Cardiac muscle cell (in vitro differentiated cells and primary cell): ENCODE measurements at regions not wholly inside any gene's neighbourhood (a gene's known extent, or its start where the extent isn't known, plus 50 kb on each side); places are given as distances from the start of the nearest gene placed in this dataset.

Experiments used
- DNase-seq, 2 donors: peaks; one replicate each; pipeline versions ENCODE4 v3.0.0 to v3.0.0-alpha.2; 2010 to 2017; ENCODE audit warnings: low read depth in 1 of 2, low spot score in 1 of 2
- H3K27ac ChIP-seq: fragments of 200-600 bp; sonication (generic); 2 replicates; pipeline ENCODE4 v1.5.1; 2016
- H3K27me3 ChIP-seq: fragments of 200-600 bp; sonication (generic); 2 replicates; pipeline ENCODE4 v1.6.0; 2016; ENCODE audit warnings: control low read depth
- H3K36me3 ChIP-seq: fragments of 200-600 bp; sonication (generic); 2 replicates; pipeline ENCODE4 v1.5.1; 2016; ENCODE audit warnings: control low read depth
- H3K4me1 ChIP-seq: fragments of 200-600 bp; sonication (generic); 2 replicates; pipeline ENCODE4 v1.8.1; 2017; ENCODE audit warnings: low read depth, mild to moderate bottlenecking, mixed run types
- H3K4me3 ChIP-seq: fragments of 200-600 bp; sonication (generic); 2 replicates; pipeline ENCODE4 v1.5.1; 2016; ENCODE audit warnings: mild to moderate bottlenecking
- H3K9me3 ChIP-seq: fragments of 200-600 bp; sonication (generic); 2 replicates; pipeline ENCODE4 v1.5.1; 2017; ENCODE audit warnings: low read depth, mild to moderate bottlenecking, control low read depth
- TF ChIP-seq, protein P1 (sequence below): IDR thresholded peaks from 2 replicates; pipeline ENCODE4 v1.5.1; 2012; ENCODE audit warnings: low read depth, mild to moderate bottlenecking, low read length

DNA sequence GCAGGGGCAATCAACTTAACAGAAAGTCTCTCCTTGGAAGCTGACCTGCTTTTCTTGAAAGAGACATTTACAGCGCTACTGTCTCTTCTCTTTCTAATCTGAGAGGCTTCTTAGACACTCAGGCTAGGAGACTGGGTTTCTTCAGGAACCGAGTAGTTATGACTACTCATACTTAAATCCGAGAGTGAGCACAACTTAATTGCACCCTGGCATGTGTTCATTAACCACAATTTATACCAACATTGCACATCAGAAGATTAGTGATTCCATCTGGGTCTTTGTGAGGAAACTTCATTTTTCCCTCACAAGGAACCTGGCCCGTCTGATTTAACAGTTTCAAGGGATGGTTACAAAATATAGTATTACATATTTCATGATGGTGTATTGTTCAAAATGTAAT, 176.9 kb downstream of the UBE2E3 start:
- TF ChIP-seq, protein P1, sequence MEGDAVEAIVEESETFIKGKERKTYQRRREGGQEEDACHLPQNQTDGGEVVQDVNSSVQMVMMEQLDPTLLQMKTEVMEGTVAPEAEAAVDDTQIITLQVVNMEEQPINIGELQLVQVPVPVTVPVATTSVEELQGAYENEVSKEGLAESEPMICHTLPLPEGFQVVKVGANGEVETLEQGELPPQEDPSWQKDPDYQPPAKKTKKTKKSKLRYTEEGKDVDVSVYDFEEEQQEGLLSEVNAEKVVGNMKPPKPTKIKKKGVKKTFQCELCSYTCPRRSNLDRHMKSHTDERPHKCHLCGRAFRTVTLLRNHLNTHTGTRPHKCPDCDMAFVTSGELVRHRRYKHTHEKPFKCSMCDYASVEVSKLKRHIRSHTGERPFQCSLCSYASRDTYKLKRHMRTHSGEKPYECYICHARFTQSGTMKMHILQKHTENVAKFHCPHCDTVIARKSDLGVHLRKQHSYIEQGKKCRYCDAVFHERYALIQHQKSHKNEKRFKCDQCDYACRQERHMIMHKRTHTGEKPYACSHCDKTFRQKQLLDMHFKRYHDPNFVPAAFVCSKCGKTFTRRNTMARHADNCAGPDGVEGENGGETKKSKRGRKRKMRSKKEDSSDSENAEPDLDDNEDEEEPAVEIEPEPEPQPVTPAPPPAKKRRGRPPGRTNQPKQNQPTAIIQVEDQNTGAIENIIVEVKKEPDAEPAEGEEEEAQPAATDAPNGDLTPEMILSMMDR, result no peak
- Histone ChIP-seq H3K36me3 (no peaks in the 10 kb centered on the region), H3K9me3 (no peaks in the 10 kb centered on the region), H3K4me3 (no peak overlapping the region), H3K27ac (no peak overlapping the region), H3K4me1 (no peaks in the 10 kb centered on the region), H3K27me3 (no peaks in the 10 kb centered on the region)
- no peak for DNase-seq

- H3K27ac ChIP-seq, result no peak overlapping the region
- no peaks in the 10 kb centered on the region for H3K27me3 ChIP-seq
- H3K4me1 ChIP-seq, result no peaks in the 10 kb centered on the region
- no peak overlapping the region for H3K4me3 ChIP-seq
- H3K36me3 ChIP-seq, result no peaks in the 10 kb centered on the region
- H3K9me3 ChIP-seq, result no peaks in the 10 kb centered on the region
- no peak for DNase-seq
- TF ChIP-seq, protein P1, result no peak
Measured at GRCh38 chr2:181158427-181158826, 178.0 kb downstream of the UBE2E3 start.

DNA sequence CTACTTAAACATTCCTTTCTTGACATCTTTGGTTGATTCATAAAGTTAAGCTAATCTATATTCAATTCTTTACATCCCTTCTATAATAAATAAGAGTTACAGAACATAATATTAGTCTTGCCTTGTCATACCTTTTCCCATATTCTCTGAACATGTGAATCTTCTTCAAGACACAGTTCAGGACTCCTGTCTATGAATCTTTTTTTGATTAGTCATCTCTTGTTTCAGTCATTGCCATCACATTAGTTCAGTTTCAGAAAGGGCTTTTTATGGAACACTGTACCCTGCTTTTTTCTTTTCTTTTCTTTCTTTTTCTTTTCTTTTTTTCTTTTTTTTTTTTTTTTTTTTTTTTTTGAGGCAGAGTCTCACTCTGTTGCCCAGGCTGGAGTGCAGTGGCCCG, 181.2 kb downstream of the UBE2E3 start:
- TF ChIP-seq, protein P1, result no peak

GRCh38 chr2:181163139-181163538, 182.7 kb downstream of the UBE2E3 start:
- Histone ChIP-seq H3K27me3 (no peaks in the 10 kb centered on the region), H3K4me3 (no peak overlapping the region), H3K9me3 (no peaks in the 10 kb centered on the region), H3K4me1 (no peaks in the 10 kb centered on the region), H3K27ac (no peak overlapping the region), H3K36me3 (no peaks in the 10 kb centered on the region)
- TF ChIP-seq, protein P1, result no peak
- DNase-seq, result no peak

More for the DNA sequence above, 181.2 kb downstream of the UBE2E3 start:
- no peaks in the 10 kb centered on the region for H3K36me3 ChIP-seq
- H3K27ac ChIP-seq, result no peak overlapping the region
- no peaks in the 10 kb centered on the region for H3K9me3 ChIP-seq
- H3K4me1 ChIP-seq, result no peaks in the 10 kb centered on the region
- no peaks in the 10 kb centered on the region for H3K27me3 ChIP-seq
- no peak overlapping the region for H3K4me3 ChIP-seq
- DNase-seq, result no peak

DNA sequence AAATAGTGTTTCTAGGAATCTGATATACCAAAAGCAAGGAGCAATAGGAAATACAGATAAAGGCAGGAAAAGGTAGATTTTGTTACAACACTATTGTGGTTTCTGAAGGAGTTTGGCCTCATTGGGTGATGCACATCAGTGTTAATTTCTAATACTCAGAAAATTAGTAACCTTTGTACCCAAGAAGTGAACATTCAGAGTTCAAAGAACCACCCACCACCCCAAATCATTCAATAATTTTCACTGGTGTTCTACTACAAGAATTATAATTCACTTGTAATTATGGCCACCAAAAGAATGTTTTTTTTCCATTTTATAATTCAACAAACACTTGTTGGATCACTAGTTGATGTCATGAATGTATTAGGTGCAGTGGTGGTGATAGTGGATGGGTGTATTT, 183.3 kb downstream of the UBE2E3 start:
- TF ChIP-seq, protein P1, result no peak

DNA sequence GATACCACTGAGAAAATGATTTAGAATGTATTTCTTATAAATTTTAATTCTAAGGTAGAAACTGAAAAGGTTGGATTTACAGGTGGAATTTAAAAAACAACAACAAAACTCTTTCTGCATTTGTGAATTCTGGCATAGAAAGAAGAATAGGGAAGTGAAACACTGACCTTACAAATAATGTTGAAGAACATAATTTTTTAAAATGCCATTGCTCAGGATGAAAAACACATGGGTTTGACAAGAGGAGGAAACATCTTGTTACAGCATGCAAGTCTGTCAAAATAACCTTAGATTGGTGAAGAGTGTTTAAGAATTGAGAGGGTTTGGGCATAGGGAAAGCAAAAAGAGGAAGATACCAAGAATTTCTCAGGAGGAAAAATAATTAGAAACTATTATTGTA, 184.3 kb downstream of the UBE2E3 start:
- DNase-seq, result no peak
- H3K36me3 ChIP-seq, result no peaks in the 10 kb centered on the region
- no peak overlapping the region for H3K4me3 ChIP-seq
- TF ChIP-seq, protein P1, result no peak
- no peak overlapping the region for H3K27ac ChIP-seq
- H3K9me3 ChIP-seq, result no peaks in the 10 kb centered on the region
- H3K4me1 ChIP-seq, result no peaks in the 10 kb centered on the region
- H3K27me3 ChIP-seq, result no peaks in the 10 kb centered on the region

More for the DNA sequence above, 183.3 kb downstream of the UBE2E3 start:
- Histone ChIP-seq H3K9me3 (no peaks in the 10 kb centered on the region), H3K4me3 (no peak overlapping the region), H3K27ac (no peak overlapping the region), H3K4me1 (no peaks in the 10 kb centered on the region), H3K36me3 (no peaks in the 10 kb centered on the region), H3K27me3 (no peaks in the 10 kb centered on the region)
- DNase-seq, result no peak
